Right lobe of liver (tissue), 4 donors: ENCODE measurements at regions not wholly inside any gene's neighbourhood (a gene's known extent, or its start where the extent isn't known, plus 50 kb on each side); places are given as distances from the start of the nearest gene placed in this dataset.

Experiments
- CTCF ChIP-seq, 4 donors: fragments of 200-600 bp in 3 of 4; fragments of 450-650 bp in 1 of 4; IDR thresholded peaks; one replicate each; pipeline versions ENCODE4 v1.5.1 to v1.8.0; 2016 to 2022; ENCODE audit warnings: antibody characterized with exemption in 4 of 4, mild to moderate bottlenecking in 2 of 4
- POLR2A ChIP-seq: fragments of 450-650 bp; IDR thresholded peaks from one replicate; pipeline ENCODE4 v1.6.1; 2017; ENCODE audit warnings: antibody characterized with exemption, mild to moderate bottlenecking
- donor health status: DM: no; HTN: no; CAD: no.
- donor health status: DM: no; HTN: no; CAD: no.
- donor health status: DM: no; HTN: yes; CAD: no.

DNA sequence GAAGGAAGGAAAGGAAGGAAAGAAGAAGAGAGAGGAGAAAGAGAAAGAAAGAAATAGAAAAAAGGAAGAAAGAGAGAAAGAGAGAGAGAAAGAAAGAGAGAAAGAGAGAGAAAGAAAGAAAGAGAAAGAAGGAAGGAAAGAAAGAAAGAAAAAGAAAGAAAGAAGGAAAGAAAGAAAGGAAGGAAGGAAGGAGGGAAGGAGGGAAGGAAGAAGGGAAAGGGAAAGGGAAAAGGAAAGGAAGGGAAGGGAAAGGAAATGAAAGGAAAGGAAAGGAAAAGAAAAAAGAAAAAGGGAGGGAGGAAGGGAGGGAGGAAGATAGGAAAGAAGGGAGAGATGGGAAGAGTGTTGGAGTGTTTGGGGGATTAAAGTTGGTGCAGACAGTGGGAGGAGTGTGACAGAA, 450.1 kb downstream of the GBE1 start:
- TF ChIP-seq CTCF (IDR thresholded peaks at IDR 0.05), result no peak
- TF ChIP-seq POLR2A, result no peak
